Lower leg skin (tissue), 3 donors: ENCODE measurements at regions not wholly inside any gene's neighbourhood (a gene's known extent, or its start where the extent isn't known, plus 50 kb on each side); places are given as distances from the start of the nearest gene placed in this dataset.

ENCODE experiments used
- POLR2A ChIP-seq, 2 donors: fragments of 450-650 bp; IDR thresholded peaks; one replicate each; pipeline ENCODE4 v1.6.1; 2016 to 2017; ENCODE audit warnings: antibody characterized with exemption in 2 of 2, mild to moderate bottlenecking in 1 of 2, moderate library complexity in 1 of 2
- TF ChIP-seq, protein P1 (sequence below), 3 donors: fragments of 450-650 bp; IDR thresholded peaks; one replicate each; pipeline ENCODE4 v1.5.1; 2016; ENCODE audit warnings: antibody characterized with exemption in 3 of 3, mild to moderate bottlenecking in 3 of 3, moderate library complexity in 2 of 3

DNA sequence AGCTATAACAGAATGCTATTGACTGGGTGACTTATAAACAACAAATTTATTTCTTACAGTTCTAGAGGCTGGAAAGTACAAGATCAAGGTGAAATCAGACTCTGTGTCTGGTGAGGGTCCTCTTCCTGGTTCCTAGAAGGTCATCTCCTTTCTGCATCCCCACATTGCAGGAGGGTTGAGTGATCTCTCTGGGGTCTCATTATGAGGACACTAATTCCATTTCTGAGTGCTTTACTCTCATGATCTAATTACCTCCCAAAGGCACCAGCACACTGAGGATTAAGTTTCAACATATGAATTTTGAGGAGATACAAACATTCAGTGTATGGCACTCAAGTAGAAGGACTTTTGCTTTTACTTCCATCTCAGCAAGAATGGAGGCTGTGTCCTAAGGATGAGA lies 534.1 kb upstream of the KCNMB2 start:
- TF ChIP-seq POLR2A (IDR thresholded peaks at IDR 0.05), result no peak
- TF ChIP-seq, protein P1, sequence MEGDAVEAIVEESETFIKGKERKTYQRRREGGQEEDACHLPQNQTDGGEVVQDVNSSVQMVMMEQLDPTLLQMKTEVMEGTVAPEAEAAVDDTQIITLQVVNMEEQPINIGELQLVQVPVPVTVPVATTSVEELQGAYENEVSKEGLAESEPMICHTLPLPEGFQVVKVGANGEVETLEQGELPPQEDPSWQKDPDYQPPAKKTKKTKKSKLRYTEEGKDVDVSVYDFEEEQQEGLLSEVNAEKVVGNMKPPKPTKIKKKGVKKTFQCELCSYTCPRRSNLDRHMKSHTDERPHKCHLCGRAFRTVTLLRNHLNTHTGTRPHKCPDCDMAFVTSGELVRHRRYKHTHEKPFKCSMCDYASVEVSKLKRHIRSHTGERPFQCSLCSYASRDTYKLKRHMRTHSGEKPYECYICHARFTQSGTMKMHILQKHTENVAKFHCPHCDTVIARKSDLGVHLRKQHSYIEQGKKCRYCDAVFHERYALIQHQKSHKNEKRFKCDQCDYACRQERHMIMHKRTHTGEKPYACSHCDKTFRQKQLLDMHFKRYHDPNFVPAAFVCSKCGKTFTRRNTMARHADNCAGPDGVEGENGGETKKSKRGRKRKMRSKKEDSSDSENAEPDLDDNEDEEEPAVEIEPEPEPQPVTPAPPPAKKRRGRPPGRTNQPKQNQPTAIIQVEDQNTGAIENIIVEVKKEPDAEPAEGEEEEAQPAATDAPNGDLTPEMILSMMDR (IDR thresholded peaks at IDR 0.05), result no peak
